ENCODE measurements at regions not wholly inside any gene's neighbourhood (a gene's known extent, or its start where the extent isn't known, plus 50 kb on each side); places are given as distances from the start of the nearest gene placed in this dataset.

GRCh38 chr1:187654635-187655034, 825.9 kb downstream of the PLA2G4A start:
- TF ChIP-seq CTCF (IDR thresholded peaks at IDR 0.05; ENCODE audit: low read length) (no peak), EZH2 (IDR thresholded peaks at IDR 0.05; ENCODE audit: borderline replicate concordance, low read length) (no peak)
